Body of pancreas (tissue), 4 donors: ENCODE measurements at regions not wholly inside any gene's neighbourhood (a gene's known extent, or its start where the extent isn't known, plus 50 kb on each side); places are given as distances from the start of the nearest gene placed in this dataset.

Experiments used
- ATAC-seq: fragments of 150-250 bp; one replicate; pipeline ENCODE4 v1.9.1; 2016
- DNase-seq, 4 donors: peaks; one replicate each; pipeline ENCODE4 v3.0.0-alpha.2; 2019
- H3K27ac ChIP-seq, 4 donors: fragments of 200-600 bp; sonication (generic); 1 replicate in 3 of 4; 2 replicates in 1 of 4; pipeline versions ENCODE4 v1.5.1 to v1.6.1; 2016 to 2019; ENCODE audit warnings: mild to moderate bottlenecking in 1 of 4, mixed read lengths in 1 of 4, moderate library complexity in 1 of 4
- H3K27me3 ChIP-seq, 2 donors: fragments of 200-600 bp; sonication (generic); one replicate each; pipeline ENCODE4 v1.6.0; 2016; ENCODE audit warnings: mild to moderate bottlenecking in 1 of 2
- H3K36me3 ChIP-seq, 2 donors: fragments of 200-600 bp; sonication (generic); replicated peaks in 1 of 2; 2 replicates each; pipeline ENCODE4 v1.5.1; 2016; ENCODE audit warnings: low read depth in 2 of 2; ENCODE audit not compliant: insufficient read depth in 1 of 2
- H3K4me1 ChIP-seq: fragments of 200-600 bp; sonication (generic); one replicate; pipeline ENCODE4 v1.6.0; 2016
- H3K4me3 ChIP-seq, 2 donors: fragments of 200-600 bp; sonication (generic); 1 replicate in 1 of 2; 2 replicates in 1 of 2; pipeline ENCODE4 v1.5.1; 2016 to 2019
- H3K9me3 ChIP-seq, 3 donors: fragments of 200-600 bp; sonication (generic); 1 replicate in 2 of 3; 2 replicates in 1 of 3; pipeline ENCODE4 v1.5.1; 2016
- POLR2A ChIP-seq, 3 donors: fragments of 450-650 bp; IDR thresholded peaks; one replicate each; pipeline ENCODE4 v1.6.1; 2016; ENCODE audit warnings: antibody characterized with exemption in 3 of 3, mild to moderate bottlenecking in 2 of 3
- WGBS, 2 donors: methylation state at CpG; one replicate each; pipeline ENCODE4 v1.1.5; 2017; 5-methylcytosine and 5-hydroxymethylcytosine counted together
- intact Hi-C: fragments of 100-400 bp; cut with DNase I; formaldehyde crosslinking; loops from one replicate; pipeline ENCODE4 v1.15.1; 2023
- TF ChIP-seq, protein P1 (sequence below), 7 experiments: fragments of 450-650 bp in 4 of 7; fragments of 200-600 bp in 3 of 7; sonication (generic) in 3 of 7; IDR thresholded peaks; one replicate each; pipeline ENCODE4 v1.5.1; 2016 to 2019; ENCODE audit warnings: antibody characterized with exemption in 7 of 7

DNA sequence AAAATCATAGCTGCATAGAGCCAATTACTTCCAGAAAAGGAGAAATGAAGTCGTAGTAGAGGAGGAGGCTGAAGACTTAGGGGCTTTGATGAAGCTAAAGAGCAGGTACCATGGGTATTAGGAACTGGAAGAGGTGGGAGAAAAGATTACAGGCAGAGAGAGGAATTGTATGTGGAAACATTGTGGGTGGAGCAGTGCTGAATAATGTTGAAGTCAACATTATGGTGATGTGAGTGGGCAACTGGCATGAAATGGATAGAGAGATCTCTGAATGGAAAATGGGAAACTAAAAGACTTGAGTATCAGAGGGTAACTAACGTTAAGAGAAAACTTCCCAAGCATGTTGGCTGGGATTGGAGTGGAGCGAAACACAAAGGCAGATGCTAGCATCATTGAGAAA lies 92.5 kb downstream of the AREG start:
- no peak overlapping the region for H3K4me3 ChIP-seq
- H3K4me1 ChIP-seq, result peaks cover 12% of the 10 kb centered on the region
- H3K27me3 ChIP-seq, result no peaks in the 10 kb centered on the region
- no peak for ATAC-seq
- no peak for DNase-seq
- H3K27ac ChIP-seq, result no peak overlapping the region
- intact Hi-C loops, result no loop called here
- no peaks in the 10 kb centered on the region for H3K36me3 ChIP-seq
- TF ChIP-seq, protein P1, sequence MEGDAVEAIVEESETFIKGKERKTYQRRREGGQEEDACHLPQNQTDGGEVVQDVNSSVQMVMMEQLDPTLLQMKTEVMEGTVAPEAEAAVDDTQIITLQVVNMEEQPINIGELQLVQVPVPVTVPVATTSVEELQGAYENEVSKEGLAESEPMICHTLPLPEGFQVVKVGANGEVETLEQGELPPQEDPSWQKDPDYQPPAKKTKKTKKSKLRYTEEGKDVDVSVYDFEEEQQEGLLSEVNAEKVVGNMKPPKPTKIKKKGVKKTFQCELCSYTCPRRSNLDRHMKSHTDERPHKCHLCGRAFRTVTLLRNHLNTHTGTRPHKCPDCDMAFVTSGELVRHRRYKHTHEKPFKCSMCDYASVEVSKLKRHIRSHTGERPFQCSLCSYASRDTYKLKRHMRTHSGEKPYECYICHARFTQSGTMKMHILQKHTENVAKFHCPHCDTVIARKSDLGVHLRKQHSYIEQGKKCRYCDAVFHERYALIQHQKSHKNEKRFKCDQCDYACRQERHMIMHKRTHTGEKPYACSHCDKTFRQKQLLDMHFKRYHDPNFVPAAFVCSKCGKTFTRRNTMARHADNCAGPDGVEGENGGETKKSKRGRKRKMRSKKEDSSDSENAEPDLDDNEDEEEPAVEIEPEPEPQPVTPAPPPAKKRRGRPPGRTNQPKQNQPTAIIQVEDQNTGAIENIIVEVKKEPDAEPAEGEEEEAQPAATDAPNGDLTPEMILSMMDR (IDR thresholded peaks at IDR 0.05), result no peak
- TF ChIP-seq POLR2A (IDR thresholded peaks at IDR 0.05), result no peak
- WGBS, 2 donors, result 72 to 81% methylated on average over 3 of the region's 3 CpGs
- H3K9me3 ChIP-seq, result no peaks in the 10 kb centered on the region

DNA sequence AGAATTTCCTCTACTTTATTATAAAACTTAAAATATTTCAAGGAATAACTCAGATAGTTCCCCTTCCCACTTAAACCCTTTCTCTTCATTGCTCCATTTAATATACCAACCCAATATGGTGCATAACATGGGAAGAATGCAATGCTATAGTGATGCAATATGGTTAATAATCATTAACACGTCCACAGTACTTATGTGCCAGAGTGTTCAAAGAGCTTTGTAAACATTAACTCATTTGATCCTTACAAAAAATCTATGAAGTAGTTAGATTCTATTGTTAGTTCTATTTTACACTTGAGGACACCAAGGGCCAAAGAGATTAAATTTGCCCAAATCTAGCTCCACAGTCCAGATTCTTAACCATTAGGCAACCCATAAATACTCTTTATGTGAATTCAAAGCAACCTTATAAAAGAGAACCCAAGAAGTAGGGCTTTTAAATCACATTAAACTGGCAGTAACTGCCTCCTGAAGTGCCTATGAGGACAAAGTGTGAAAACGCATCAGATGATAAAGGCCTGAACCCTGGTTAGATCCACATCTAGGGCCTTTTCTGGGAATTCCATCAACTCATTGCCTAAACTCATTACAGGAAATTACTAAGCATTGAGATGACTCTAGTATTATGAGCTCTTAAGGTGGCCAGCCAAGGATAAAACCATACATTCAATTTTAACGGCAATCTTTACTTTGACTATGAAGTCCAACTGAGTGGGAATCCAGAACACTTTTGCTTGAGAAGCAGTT lies 94.3 kb downstream of the AREG start:
- Histone ChIP-seq H3K9me3 (no peaks in the 10 kb centered on the region), H3K27ac (no peak overlapping the region), H3K4me3 (no peak overlapping the region), H3K4me1 (peaks cover 12% of the 10 kb centered on the region), H3K36me3 (no peaks in the 10 kb centered on the region), H3K27me3 (no peaks in the 10 kb centered on the region)
- intact Hi-C loops, result no loop called here
- no peak for TF ChIP-seq POLR2A (IDR thresholded peaks at IDR 0.05)
- TF ChIP-seq, protein P1 (IDR thresholded peaks at IDR 0.05), result no peak
- peak; percentile 87 for ATAC-seq
- DNase-seq, result no peak
- WGBS, 2 donors, result 50 to 51% methylated on average over 3 of the region's 3 CpGs

DNA sequence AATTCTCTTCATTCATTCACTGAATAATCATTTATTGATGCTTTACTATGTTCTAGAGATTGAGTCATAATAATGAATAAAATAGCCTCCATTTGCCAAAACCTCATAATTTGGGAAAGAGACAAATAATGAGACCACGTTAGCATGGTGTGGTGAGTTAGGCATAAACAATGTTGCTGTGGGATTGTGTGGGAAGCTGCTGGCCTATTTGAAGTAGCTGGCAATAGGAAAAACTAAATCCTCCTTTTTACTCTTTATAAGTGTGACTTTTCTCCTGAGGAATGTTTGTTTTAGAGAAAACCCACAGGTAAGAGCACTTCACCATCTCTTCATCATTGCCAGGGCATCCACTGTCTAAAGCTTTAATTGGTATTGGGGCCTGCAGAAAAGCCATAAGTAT lies 95.3 kb downstream of the AREG start:
- Histone ChIP-seq H3K27ac (no peak overlapping the region), H3K27me3 (no peaks in the 10 kb centered on the region), H3K36me3 (no peaks in the 10 kb centered on the region), H3K4me1 (peaks cover 17% of the 10 kb centered on the region), H3K9me3 (no peaks in the 10 kb centered on the region), H3K4me3 (no peak overlapping the region)
- no peak for DNase-seq
- TF ChIP-seq POLR2A (IDR thresholded peaks at IDR 0.05), result no peak
- TF ChIP-seq, protein P1 (IDR thresholded peaks at IDR 0.05), result no peak
- intact Hi-C loops, result no loop called here
- no peak for ATAC-seq
- 85 to 89% methylated on average over 1 of the region's 1 CpG for WGBS, 2 donors

DNA sequence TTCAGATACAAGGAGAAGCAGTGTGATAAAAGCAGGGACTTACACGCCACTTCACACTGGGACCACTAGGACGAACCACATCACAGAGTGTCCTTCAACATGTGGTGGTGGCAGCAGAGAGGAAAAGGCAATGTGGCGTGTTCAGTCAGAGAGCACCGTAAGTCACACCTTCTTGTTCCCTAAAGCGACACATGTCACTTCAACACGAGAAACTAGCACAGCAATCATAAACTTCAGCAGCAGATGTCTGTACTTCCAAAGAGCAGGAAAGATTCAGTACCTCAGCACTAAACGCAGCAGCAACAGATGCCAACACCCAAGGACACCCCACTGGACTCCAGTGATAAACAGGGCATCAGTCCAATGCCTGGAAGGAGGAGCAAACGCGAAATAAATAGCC lies 96.7 kb downstream of the AREG start:
- Histone ChIP-seq H3K4me1 (peaks cover 17% of the 10 kb centered on the region), H3K4me3 (no peak overlapping the region), H3K36me3 (no peaks in the 10 kb centered on the region), H3K27ac (no peak overlapping the region), H3K27me3 (no peaks in the 10 kb centered on the region), H3K9me3 (no peaks in the 10 kb centered on the region)
- WGBS, 2 donors, result 32 to 41% methylated on average over 9 of the region's 9 CpGs
- no peak for ATAC-seq
- peak in 1 of 4 donors; percentile 19 for DNase-seq
- intact Hi-C loops, result no loop called here
- TF ChIP-seq POLR2A (IDR thresholded peaks at IDR 0.05), result no peak
- TF ChIP-seq, protein P1 (IDR thresholded peaks at IDR 0.05), result no peak

DNA sequence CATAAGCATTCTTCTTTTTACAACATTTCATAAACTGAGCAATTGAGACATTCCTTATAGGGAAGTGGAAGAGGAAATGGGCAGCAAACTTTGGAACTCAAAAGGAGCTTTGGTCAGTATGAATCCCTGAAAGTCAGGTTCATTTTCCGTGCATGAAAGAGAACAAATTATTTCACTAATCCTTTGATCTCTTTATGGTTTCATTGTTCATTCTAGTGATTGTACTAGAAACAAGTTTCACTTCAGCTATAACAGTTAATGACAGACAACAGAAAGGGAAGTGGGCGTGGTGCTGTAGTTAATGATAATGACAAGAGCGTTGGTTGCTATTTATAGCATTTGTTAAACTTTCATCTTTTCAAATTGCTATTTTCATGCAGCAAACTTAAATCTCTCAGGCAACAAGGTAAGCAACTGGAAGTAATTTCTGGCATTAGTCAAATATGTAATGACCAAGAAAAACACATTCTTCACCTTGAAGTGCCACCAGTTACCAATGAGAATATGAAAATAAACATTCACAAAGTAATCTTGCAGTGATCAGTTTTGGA lies 98.4 kb downstream of the AREG start:
- no peak for ATAC-seq

More for the DNA sequence above, 98.4 kb downstream of the AREG start:
- 21 to 24% methylated on average over 3 of the region's 3 CpGs for WGBS, 2 donors
- Histone ChIP-seq H3K4me3 (no peak overlapping the region), H3K9me3 (no peaks in the 10 kb centered on the region), H3K4me1 (peaks cover 17% of the 10 kb centered on the region), H3K27ac (no peak overlapping the region), H3K27me3 (no peaks in the 10 kb centered on the region), H3K36me3 (no peaks in the 10 kb centered on the region)
- intact Hi-C loops, result no loop called here
- no peak for DNase-seq
- TF ChIP-seq POLR2A (IDR thresholded peaks at IDR 0.05), result no peak
- TF ChIP-seq, protein P1 (IDR thresholded peaks at IDR 0.05), result no peak
